KMS-11 (cell line): ENCODE measurements at regions not wholly inside any gene's neighbourhood (a gene's known extent, or its start where the extent isn't known, plus 50 kb on each side); places are given as distances from the start of the nearest gene placed in this dataset.

Experiments used
- H2AFZ ChIP-seq: fragments of 200-600 bp; sonication (generic); 2 replicates; pipeline ENCODE4 v1.6.1; 2016; ENCODE audit warnings: antibody characterized with exemption, mixed run types, low read depth
- H3K27ac ChIP-seq: fragments of 200-600 bp; sonication (generic); 2 replicates; pipeline ENCODE4 v1.6.1; 2016; ENCODE audit warnings: mild to moderate bottlenecking, mixed run types
- H3K27me3 ChIP-seq: fragments of 200-600 bp; sonication (generic); 2 replicates; pipeline ENCODE4 v1.6.1; 2017; ENCODE audit warnings: mild to moderate bottlenecking, low read depth, mixed run types, moderate library complexity; ENCODE audit not compliant: insufficient read depth
- H3K36me3 ChIP-seq: fragments of 200-600 bp; sonication (generic); 2 replicates; pipeline ENCODE4 v1.6.1; 2017; ENCODE audit warnings: mild to moderate bottlenecking, mixed run types; ENCODE audit not compliant: insufficient read depth
- H3K4me1 ChIP-seq: fragments of 200-600 bp; sonication (generic); 2 replicates; pipeline ENCODE4 v1.6.1; 2016; ENCODE audit warnings: mild to moderate bottlenecking, low read depth, mixed run types; ENCODE audit not compliant: poor library complexity, severe bottlenecking
- H3K4me2 ChIP-seq: fragments of 200-600 bp; sonication (generic); 2 replicates; pipeline ENCODE4 v1.7.0; 2016; ENCODE audit warnings: mild to moderate bottlenecking, mixed run types
- H3K4me3 ChIP-seq: fragments of 200-600 bp; sonication (generic); IDR thresholded peaks from 2 replicates; pipeline ENCODE4 v1.6.1; 2017; ENCODE audit warnings: low read depth, low read length, mixed read lengths; ENCODE audit not compliant: insufficient read depth
- H3K79me2 ChIP-seq: fragments of 200-600 bp; sonication (generic); 2 replicates; pipeline ENCODE4 v1.6.1; 2016; ENCODE audit warnings: low read depth, mixed run types; ENCODE audit not compliant: insufficient read depth
- H3K9ac ChIP-seq: fragments of 200-600 bp; sonication (generic); 2 replicates; pipeline ENCODE4 v1.6.1; 2016; ENCODE audit warnings: mild to moderate bottlenecking, mixed run types
- H4K20me1 ChIP-seq: fragments of 200-600 bp; sonication (generic); 2 replicates; pipeline ENCODE4 v1.6.1; 2016; ENCODE audit warnings: mild to moderate bottlenecking, mixed run types; ENCODE audit not compliant: insufficient read depth
- CTCF ChIP-seq: fragments of 200-600 bp; sonication (generic); conservative IDR thresholded peaks from 2 replicates; pipeline ENCODE4 v1.6.1; 2017; ENCODE audit warnings: low read depth, mild to moderate bottlenecking, antibody characterized with exemption, low read length, moderate library complexity, mixed read lengths

GRCh38 chr1:209388358-209388757 is 195.2 kb upstream of the CAMK1G start:
- TF ChIP-seq CTCF: no peak
- no peaks in the 10 kb centered on the region for H3K79me2 ChIP-seq
- no peak overlapping the region for H3K4me3 ChIP-seq
- H3K4me2 ChIP-seq: no peak overlapping the region
- H3K27ac ChIP-seq: no peak overlapping the region
- no peaks in the 10 kb centered on the region for H3K4me1 ChIP-seq
- H2AFZ ChIP-seq: no peak overlapping the region
- no peak overlapping the region for H3K9ac ChIP-seq
- H3K27me3 ChIP-seq: no peaks in the 10 kb centered on the region
- no peaks in the 10 kb centered on the region for H4K20me1 ChIP-seq
- H3K36me3 ChIP-seq: no peaks in the 10 kb centered on the region

GRCh38 chr1:209389258-209389657 is 194.3 kb upstream of the CAMK1G start:
- Histone ChIP-seq H3K4me2 (no peak overlapping the region), H2AFZ (no peak overlapping the region), H4K20me1 (no peaks in the 10 kb centered on the region), H3K79me2 (no peaks in the 10 kb centered on the region), H3K27ac (no peak overlapping the region), H3K27me3 (no peaks in the 10 kb centered on the region), H3K4me1 (no peaks in the 10 kb centered on the region), H3K9ac (no peak overlapping the region), H3K4me3 (no peak overlapping the region), H3K36me3 (no peaks in the 10 kb centered on the region)
- no peak for TF ChIP-seq CTCF

DNA sequence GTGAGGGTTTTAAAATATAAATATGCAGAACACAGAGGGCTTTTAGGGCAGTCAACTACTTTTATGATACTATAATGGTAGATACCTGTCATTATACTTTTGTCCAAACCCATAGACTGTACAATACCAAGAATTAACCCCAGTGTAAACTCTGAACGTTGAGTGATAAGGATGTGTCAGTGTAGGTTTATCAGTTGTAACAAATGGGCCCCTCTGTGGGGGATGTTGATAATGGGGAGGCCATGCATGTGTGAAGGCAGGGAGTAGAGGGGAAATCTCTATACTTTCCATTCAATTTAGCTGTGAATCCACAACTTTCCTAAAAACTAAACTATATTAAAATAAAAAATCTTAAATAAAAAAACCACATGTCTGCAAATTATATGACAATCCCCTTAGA is 193.5 kb upstream of the CAMK1G start:
- Histone ChIP-seq H3K4me1 (no peaks in the 10 kb centered on the region), H3K79me2 (no peaks in the 10 kb centered on the region), H2AFZ (no peak overlapping the region), H3K9ac (no peak overlapping the region), H3K27me3 (no peaks in the 10 kb centered on the region), H3K36me3 (no peaks in the 10 kb centered on the region), H3K4me2 (no peak overlapping the region), H4K20me1 (no peaks in the 10 kb centered on the region), H3K27ac (no peak overlapping the region), H3K4me3 (no peak overlapping the region)
- TF ChIP-seq CTCF: no peak

GRCh38 chr1:209390764-209391163 is 192.8 kb upstream of the CAMK1G start:
- Histone ChIP-seq H3K4me1 (no peaks in the 10 kb centered on the region), H3K27me3 (no peaks in the 10 kb centered on the region), H3K9ac (no peak overlapping the region), H3K4me2 (no peak overlapping the region), H3K4me3 (no peak overlapping the region), H3K36me3 (no peaks in the 10 kb centered on the region), H3K27ac (no peak overlapping the region), H3K79me2 (no peaks in the 10 kb centered on the region), H4K20me1 (no peaks in the 10 kb centered on the region), H2AFZ (no peak overlapping the region)
- TF ChIP-seq CTCF: no peak

GRCh38 chr1:209391792-209392191 is 191.7 kb upstream of the CAMK1G start:
- Histone ChIP-seq H3K9ac (no peak overlapping the region), H3K79me2 (no peaks in the 10 kb centered on the region), H3K4me1 (no peaks in the 10 kb centered on the region), H4K20me1 (no peaks in the 10 kb centered on the region), H3K4me2 (no peak overlapping the region), H2AFZ (no peak overlapping the region), H3K27ac (no peak overlapping the region), H3K4me3 (no peak overlapping the region), H3K27me3 (no peaks in the 10 kb centered on the region), H3K36me3 (no peaks in the 10 kb centered on the region)
- TF ChIP-seq CTCF: no peak
